Lung (tissue), 11 donors: ENCODE measurements at regions not wholly inside any gene's neighbourhood (a gene's known extent, or its start where the extent isn't known, plus 50 kb on each side); places are given as distances from the start of the nearest gene placed in this dataset.

Source experiments
- ATAC-seq: fragments of 200-7000 bp; cut with Tn5 transposase; one replicate; pipeline ENCODE4 v1.9.1; 2020; ENCODE audit warnings: moderate number of reproducible peaks; ENCODE audit not compliant: insufficient read depth, low FRiP score
- DNase-seq, 3 donors: peaks; one replicate each; pipeline ENCODE4 v3.0.0-alpha.2; 2013 to 2017
- H3K27ac ChIP-seq, 2 donors: one replicate each; pipeline ENCODE4 v1.5.1; 2013; ENCODE audit warnings: mild to moderate bottlenecking in 2 of 2, moderate library complexity in 2 of 2, control low read depth in 1 of 2, inconsistent platforms in 1 of 2, low read depth in 1 of 2, low read length in 1 of 2
- H3K27me3 ChIP-seq, 3 donors: one replicate each; pipeline ENCODE4 v1.5.1; 2013; ENCODE audit warnings: low read length in 2 of 3; ENCODE audit not compliant: control insufficient read depth in 3 of 3, insufficient read depth in 3 of 3
- H3K36me3 ChIP-seq, 4 donors: one replicate each; pipeline ENCODE4 v1.5.1; 2013; ENCODE audit warnings: low read length in 4 of 4, mild to moderate bottlenecking in 1 of 4, moderate library complexity in 1 of 4; ENCODE audit not compliant: control insufficient read depth in 4 of 4, insufficient read depth in 4 of 4
- H3K4me1 ChIP-seq, 5 donors: one replicate each; pipeline ENCODE4 v1.5.1; 2013; ENCODE audit warnings: low read length in 5 of 5, mild to moderate bottlenecking in 2 of 5, moderate library complexity in 1 of 5; ENCODE audit not compliant: control insufficient read depth in 5 of 5, insufficient read depth in 5 of 5
- H3K4me3 ChIP-seq: one replicate; pipeline ENCODE4 v1.5.1; 2013; ENCODE audit warnings: mild to moderate bottlenecking, control low read depth, moderate library complexity
- H3K9ac ChIP-seq, 2 donors: one replicate each; pipeline ENCODE4 v1.5.1; 2013; ENCODE audit warnings: low read length in 2 of 2, control low read depth in 1 of 2; ENCODE audit not compliant: insufficient read depth in 1 of 2
- H3K9me3 ChIP-seq, 4 donors: one replicate each; pipeline ENCODE4 v1.5.1; 2013; ENCODE audit warnings: low read length in 3 of 4, mild to moderate bottlenecking in 1 of 4, moderate library complexity in 1 of 4; ENCODE audit not compliant: control insufficient read depth in 4 of 4, insufficient read depth in 3 of 4
- CTCF ChIP-seq: IDR thresholded peaks from 2 replicates; pipeline ENCODE4 v1.5.1; 2012; ENCODE audit warnings: mild to moderate bottlenecking; ENCODE audit errors: control extremely low read depth, extremely low read depth
- WGBS, 2 donors: extraction: QIAGEN DNeasy Blood & Tissue Kit; methylation state at CpG; one replicate each; pipeline ENCODE4 v1.1.7; 2013; 5-methylcytosine and 5-hydroxymethylcytosine counted together
- donor health status: control.
- donor health status: control.
- donor health status: Bipolar disorder and iron deficiency.
- donor health status: healthy.
- donor health status: DM: yes; HTN: yes; CAD: no.

GRCh38 chr6:28838289-28838633 lies 85.5 kb downstream of the TRIM27 start:
- 0 to 1% methylated on average over 11 of the region's 11 CpGs for WGBS, 2 donors
- H3K9me3 ChIP-seq = no peaks in the 10 kb centered on the region
- TF ChIP-seq CTCF = no peak

GRCh38 chr6:28838634-28839442 lies 84.9 kb downstream of the TRIM27 start:
- peak overlapping the region in 1 of 2 donors; percentile 94 for H3K9ac ChIP-seq
- peak; percentile 82 to 88 (median 87) for DNase-seq
- ATAC-seq = peak; percentile 76
- H3K27me3 ChIP-seq = peaks cover 0 to 36% (median 31%) of the 10 kb centered on the region in 3 donors
- no peak for TF ChIP-seq CTCF
- H3K27ac ChIP-seq = peak overlapping the region in 1 of 2 donors; percentile 64
- H3K9me3 ChIP-seq = no peaks in the 10 kb centered on the region
- 0 to 1% methylated on average over 43 of the region's 43 CpGs for WGBS, 2 donors
- peaks cover 0 to 10% (median 0%) of the 10 kb centered on the region in 5 donors for H3K4me1 ChIP-seq
- no peaks in the 10 kb centered on the region for H3K36me3 ChIP-seq
- H3K4me3 ChIP-seq = peak overlapping the region; percentile 70

More at GRCh38 chr6:28838289-28838633, 85.5 kb downstream of the TRIM27 start:
- Histone ChIP-seq H3K27ac (no peak overlapping the region), H3K9ac (peak overlapping the region in 1 of 2 donors; percentile 94), H3K27me3 (peaks cover 0 to 36% (median 36%) of the 10 kb centered on the region in 3 donors), H3K4me1 (peaks cover 0 to 10% (median 0%) of the 10 kb centered on the region in 5 donors), H3K4me3 (no peak overlapping the region), H3K36me3 (no peaks in the 10 kb centered on the region)
- ATAC-seq = peak; percentile 68
- peak; percentile 81 to 95 (median 92) for DNase-seq

- Histone ChIP-seq H3K9ac (peak overlapping the region in 1 of 2 donors; percentile 94), H3K27ac (no peak overlapping the region)
- no peak for TF ChIP-seq CTCF
Observed at GRCh38 chr6:28839443-28840120, 84.2 kb downstream of the TRIM27 start.

More at GRCh38 chr6:28839443-28840120, 84.2 kb downstream of the TRIM27 start:
- no peaks in the 10 kb centered on the region for H3K36me3 ChIP-seq
- DNase-seq = no peak
- H3K4me3 ChIP-seq = no peak overlapping the region
- peaks cover 0 to 10% (median 0%) of the 10 kb centered on the region in 5 donors for H3K4me1 ChIP-seq
- H3K9me3 ChIP-seq = no peaks in the 10 kb centered on the region
- ATAC-seq = no peak
- 13% methylated on average over 9 of the region's 9 CpGs for WGBS, 2 donors
- H3K27me3 ChIP-seq = peaks cover 0 to 36% (median 24%) of the 10 kb centered on the region in 3 donors
